ENCODE measurements at regions not wholly inside any gene's neighbourhood (a gene's known extent, or its start where the extent isn't known, plus 50 kb on each side); places are given as distances from the start of the nearest gene placed in this dataset.
"Not testable (repeated sequence)": the region's sequence is repeated elsewhere in the genome, so short reads cannot be mapped to it uniquely, and the experiment has no call there.

DNA sequence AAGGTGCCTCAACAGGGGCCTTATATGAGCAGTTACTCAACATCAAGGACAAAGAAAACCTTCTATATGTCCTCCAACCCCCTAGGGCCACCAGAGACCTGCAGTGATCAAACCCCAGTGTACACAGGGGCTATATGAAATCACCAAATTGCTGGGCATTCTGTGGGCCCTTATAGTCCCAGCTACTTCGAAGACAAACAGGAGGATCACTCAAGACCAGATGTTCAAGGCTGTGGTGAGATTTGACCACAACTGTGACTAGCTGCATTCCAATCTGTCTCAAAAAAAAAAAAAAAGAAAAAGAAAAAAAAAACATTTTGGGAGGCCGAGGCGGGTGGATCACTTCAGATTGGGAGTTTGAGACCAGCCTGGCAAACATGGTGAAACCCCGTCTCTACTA lies 51.0 kb upstream of the PRB2 start:
- no peak for DNase-seq (ENCODE audit: extremely low read depth, low read depth)

DNA sequence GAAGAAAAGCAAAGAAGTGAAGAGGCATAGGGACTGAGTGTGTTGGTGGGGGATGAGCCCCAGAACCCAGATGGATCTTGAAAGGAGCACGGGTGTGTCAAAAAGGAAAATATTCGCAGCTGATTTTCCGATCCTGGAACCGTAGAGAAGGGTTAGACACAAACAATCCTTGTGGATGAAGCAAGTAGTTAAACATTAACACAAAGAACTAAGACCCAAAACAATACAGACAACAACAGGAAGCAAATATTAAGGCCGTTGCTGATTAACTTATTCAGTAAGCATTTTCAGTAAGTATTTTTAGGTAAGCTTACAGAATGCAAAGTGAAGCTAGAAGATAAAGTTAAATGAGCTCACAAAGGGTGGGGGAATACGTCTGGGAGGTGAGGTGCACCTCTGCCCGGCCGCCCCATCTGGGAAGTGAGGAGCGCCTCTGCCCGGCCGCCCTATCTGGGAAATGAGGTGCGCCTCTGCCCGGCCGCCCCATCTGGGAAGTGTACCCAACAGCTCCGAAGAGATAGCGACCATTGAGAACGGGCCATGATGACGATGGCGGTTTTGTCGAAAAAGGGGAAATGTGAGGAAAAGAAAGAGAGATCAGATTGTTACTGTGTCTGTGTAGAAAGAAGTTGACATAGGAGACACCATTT lies 62.8 kb upstream of the PRB2 start:
- no peak for DNase-seq (ENCODE audit: extremely low read depth, low read depth)

DNA sequence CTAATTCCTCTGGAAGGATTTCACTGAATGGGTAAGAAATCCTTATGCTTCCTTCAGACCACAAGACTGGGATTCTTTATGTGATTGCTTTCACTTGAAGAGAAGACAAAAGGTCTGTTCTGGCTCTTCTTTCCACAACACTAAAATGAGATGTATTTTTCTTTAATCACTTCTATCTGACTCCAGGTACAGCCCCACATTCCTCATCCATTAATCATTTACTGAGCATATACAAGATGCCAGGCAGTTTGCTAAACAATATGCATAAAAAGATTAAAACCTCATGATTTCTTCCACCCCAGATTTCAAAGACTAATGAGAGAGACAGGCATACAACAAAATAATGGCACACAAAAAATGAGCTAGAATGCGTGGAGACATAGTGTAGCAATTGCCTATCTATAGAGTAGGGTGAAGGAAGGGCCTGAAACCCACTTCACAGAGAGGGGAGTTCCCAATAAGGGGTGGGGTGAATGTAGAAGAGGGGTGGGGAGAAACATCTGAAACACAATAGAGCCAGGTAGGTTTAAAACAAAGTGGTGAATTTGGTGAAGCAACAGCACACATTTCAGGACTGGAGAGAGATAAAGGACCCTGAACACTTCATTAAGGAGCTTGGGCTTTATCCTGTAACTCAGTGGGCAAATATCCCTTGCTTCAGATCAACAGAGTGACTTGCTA lies 65.1 kb upstream of the PRB2 start:
- DNase-seq (ENCODE audit: extremely low read depth, low read depth), result no peak

DNA sequence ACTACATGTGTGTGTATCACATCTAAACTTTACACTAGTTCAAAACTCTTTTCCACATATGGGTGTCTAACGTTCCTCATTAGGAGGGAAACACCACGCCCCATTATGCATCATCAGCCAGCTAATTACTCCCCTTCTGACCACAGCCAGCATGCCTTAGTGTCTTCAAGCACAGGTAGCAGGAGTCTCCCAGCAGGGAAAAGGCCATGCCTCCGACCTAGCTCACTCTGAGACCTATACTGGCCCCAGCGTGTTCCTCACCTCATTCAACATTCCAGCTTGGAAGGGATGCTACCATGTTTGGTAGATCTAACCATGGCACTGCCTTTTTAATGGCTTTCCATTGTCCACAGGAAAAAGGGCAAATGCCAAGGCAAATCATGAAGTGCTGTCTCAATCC lies 66.1 kb upstream of the PRB2 start:
- no peak for DNase-seq (ENCODE audit: extremely low read depth, low read depth)

DNA sequence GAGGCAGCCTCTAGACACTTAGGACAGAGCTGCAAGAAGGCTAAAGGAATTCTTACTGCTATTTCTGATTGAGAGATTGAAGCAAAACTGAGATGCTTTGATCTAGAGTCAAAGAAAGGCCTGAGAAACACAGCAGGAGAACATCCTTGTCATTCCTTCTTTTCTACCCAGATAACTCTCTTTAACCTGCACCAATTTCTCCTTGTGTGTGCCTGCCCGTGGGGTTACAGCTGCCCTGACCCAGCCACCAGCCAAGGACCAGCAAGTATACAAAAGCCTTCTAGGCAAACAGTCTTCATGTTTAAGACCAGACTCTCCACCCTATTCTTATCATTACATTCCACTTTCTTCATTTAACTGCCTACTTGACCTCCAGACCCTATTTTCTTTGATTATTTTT lies 81.7 kb upstream of the PRB2 start:
- no peak for DNase-seq (ENCODE audit: extremely low read depth, low read depth)

DNA sequence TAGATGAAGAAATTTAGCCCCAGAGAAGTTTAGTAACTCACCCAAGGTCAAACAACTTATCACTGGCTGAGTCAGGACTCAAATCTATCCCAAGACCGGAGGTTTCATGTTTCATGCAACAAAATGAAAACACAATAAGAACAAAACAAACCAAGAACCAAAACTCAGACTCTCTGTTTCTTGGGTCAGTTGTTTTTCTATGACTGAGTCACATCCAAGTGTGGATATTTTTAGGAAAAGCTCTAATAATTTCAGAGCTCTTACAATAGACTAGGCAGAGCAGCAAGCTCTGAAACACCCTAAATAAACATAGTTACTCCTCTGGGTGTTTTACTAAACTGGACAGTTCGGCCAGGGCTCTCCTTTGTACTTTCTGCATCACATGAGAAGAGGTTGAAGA lies 87.6 kb upstream of the PRB2 start:
- no peak for DNase-seq (ENCODE audit: extremely low read depth, low read depth)

DNA sequence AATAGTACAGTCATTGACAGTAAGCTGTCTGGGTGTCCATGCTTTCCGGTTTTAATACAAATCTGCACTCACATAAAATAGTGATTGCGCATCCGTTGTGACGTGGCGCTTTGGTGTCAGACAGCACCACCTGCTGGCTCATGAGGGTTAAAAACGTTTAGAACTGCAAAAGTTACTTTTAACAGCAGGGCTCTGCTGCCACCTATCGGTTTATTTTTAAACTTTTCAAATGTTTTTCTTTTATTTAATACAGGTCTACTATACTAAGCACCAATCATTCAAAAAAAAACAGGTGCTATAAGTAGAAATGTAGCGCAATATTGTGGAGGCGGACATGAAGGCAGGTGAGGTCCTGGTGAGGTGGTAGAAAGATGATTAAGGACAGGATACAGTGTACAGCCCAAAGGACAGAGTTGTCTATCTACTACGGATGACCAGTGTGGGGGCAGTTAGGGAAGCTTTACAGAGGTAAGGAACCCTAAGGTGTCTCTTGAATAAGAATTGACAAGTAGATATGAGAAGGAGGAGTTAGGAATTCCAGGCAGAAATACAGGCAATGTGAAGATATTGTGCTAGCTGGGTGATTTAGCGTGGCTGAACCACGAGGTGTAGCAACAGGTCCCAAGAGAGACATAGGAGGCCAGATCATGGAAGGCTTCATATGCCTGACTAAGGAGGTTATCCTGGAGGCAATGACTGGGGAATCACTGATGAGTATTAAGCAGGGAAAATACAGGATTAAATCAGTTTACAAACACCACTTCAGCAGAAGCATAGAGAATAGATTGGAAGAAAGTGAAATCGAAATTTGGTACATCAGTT lies 91.5 kb upstream of the PRB2 start:
- peak; percentile 78 for DNase-seq (ENCODE audit: extremely low read depth, low read depth)

DNA sequence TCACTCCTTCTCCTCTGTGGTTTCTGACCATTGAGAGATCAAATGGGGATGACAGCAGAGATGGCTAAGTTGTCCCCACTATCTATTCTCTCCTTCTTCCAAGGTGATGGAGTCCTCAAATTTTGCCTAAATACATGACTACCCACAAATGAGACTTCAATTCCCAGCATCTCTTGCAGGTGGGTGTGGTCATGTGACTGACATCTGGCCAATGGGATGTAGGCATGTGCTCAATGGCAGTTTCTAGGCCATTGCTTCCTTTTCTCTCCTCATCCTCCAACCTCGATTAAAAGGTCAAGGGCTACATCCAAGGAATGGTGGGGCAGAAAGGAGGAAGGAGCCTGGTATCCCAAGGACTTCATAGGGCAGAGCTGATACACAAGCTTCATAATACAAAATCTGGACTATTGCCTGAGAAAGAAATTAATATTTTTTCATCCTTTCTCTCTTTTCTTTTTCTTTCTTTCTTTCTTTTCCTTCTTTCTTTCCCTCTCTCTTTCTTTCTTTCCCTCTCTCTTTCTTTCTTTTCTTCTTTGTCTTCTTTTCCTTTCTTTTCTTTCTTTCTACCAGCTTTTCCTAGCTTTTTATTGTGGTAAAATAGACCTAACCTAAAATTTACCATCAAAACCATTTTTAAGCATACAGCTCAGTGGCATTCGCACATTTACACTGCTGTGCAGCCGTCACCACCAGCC lies 100.9 kb upstream of the PRB2 start:
- no peak for DNase-seq (ENCODE audit: extremely low read depth, low read depth)

DNA sequence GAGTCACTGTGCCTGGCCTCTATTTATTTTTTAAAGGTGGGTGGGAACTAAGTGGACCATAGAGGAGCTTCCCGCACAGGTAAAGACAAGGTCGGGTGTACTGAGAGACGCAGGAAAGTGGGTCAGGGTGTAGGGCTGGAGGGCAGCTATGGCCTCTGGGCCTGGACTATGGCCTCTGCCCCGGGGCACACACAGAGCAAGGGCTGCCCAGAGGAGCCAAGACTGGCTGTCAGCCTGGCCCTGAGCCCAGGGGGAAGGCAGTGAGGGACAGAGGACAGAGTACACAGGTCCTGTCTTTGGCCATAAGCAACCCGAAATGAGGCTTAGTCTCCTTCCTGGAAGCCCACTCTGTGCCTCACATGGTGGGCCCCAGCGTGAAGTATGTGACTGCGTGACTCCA lies 102.1 kb upstream of the PRB2 start:
- DNase-seq (ENCODE audit: extremely low read depth, low read depth), result no peak

DNA sequence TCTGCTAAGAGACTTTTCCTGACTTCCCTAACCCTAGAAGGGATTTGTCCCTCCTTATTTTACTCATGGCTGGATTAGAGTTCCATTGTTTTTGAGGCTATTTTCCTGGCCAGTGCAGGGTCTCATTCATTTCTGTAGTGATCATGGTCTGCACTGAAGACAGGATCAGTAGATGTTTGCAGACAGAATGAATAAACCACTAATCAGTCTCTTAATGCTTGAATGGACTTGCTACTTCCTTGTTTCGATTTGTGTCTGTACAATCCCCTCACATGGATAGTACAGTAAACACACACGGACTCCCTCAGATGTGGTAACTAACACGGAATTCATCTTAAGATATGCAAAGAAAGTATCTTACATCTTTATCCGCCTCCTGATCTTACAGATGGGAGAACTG lies 102.6 kb upstream of the PRB2 start:
- DNase-seq (ENCODE audit: extremely low read depth, low read depth), result no peak

DNA sequence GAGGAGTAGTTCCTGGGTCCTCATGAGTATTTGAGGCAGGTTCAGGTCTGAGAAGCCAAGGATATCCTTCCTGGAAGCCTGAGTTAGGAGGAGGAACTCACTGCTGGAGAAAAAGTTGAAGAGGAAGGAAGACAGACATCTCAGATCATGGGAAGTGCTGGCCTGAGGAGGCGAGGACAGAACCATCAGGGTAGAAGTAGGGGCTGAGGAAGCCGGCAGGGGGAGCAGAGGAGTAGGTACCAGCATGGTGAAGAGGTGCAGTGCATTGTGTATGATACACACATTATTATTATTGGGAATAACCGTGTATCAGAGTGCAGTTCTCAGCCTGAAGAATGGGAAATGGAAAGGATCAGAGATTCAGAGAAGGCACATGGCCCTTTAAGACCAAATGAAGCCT lies 103.2 kb upstream of the PRB2 start:
- not testable (repeated sequence) for DNase-seq (ENCODE audit: extremely low read depth, low read depth)

DNA sequence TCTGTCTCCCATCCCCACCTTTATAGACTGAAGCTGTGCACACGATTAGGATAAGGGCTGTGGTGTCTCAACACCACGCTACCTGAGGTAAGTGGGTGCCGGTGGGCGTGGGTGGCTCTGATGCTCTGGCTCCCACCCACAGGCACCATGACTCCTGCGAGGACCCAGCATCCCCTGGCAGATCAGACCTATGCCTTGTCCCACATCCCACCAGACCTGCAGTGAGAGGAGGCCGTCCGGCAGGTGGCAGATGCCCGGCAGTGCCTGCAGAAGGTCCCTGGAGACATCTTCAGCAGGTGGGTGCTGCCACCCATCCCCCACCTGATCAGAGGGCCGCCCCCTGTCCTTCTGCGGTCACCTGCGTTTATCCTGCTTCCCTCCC lies 104.4 kb upstream of the PRB2 start:
- DNase-seq (ENCODE audit: extremely low read depth, low read depth), result no peak

DNA sequence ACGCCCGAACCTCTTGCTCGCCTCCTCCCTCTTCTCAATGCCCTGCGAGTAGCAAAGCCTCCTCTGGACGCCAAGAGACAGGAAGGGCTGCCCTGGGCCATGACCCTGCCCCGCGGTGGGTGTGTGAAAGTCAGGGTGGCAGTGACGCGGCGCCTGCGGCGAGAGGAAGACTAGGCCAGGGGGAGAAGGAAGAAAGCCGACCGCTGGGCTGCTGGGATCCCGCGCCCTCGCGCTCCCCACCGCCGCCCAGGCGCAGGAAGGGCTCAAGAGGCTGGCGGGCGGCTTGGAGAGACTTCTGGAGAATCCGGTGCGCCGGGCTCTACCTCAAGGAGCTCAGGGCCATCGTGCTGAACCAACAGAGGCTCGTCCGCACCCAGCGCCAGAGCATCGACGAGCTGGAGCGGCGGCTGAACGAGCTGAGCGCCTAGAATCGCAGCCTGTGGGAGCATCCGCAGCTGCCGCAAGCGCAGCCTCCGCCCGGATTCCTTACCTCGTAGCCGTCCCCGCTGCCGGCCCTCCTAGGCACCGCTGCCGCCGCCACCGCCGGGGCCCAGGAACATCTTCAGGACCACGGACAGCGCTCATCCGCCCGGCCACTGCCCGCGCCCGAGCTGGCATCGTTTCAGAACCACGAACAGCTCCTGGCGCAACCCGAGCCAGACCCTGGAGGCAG lies 105.0 kb upstream of the PRB2 start:
- DNase-seq (ENCODE audit: extremely low read depth, low read depth), result peak; percentile 69

DNA sequence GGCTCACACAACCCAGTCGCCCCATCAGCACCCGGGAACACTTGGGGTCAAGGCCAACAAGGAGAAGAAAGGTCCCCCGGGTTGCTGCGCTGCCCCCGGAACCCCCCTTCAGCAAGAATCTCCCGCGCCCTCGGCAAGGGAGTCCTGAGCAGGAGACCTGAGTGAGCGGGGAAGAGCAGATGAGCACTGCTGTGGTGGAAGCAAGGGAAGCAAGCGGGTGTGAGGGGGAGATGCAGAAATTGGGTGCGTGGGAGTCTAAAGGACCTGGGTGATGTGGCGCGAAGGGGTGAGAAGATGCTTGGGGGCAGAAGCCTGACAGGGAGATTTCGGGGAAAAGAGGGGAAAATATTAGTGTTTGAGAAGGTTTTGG lies 105.5 kb upstream of the PRB2 start:
- DNase-seq (ENCODE audit: extremely low read depth, low read depth), result no peak

DNA sequence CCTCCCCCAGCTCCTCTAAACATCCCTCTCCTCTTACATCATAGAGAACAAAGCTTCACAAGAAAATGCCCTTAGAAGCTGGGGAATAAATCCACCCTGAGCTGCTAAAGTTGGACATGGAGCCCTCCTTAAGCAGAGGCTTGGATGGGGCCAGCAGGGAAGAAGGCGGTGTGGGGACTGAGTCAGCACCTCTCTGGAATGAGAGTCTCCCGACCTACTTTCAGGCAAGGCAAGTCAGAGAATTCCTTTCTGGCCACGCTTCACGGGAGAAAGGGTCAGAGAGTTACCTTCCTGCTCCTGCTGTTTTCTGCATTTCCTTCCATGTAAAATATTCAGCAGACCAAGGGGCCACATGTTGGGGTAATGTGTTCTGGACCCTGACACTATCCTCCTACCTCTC lies 113.3 kb upstream of the PRB2 start:
- DNase-seq (ENCODE audit: extremely low read depth, low read depth), result no peak

DNA sequence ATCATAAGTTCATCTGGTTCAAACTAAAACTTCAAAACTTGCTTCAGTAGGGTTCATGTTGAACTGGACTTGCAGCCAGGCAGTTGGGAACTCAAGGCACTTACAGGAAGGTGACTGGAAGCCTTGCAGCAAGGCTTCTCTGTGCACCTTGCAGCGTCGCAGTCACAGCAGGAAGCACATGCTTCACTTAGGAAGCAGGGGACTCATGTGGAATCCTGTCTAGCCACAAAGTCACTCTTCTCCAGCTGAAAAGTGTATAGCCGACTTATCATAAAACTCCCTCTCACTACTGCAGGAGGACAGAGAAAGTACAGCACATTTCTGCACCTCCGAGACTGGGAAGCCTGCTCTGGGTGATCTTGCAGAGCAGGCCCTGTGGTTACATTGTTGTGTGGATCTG lies 114.0 kb upstream of the PRB2 start:
- no peak for DNase-seq (ENCODE audit: extremely low read depth, low read depth)

DNA sequence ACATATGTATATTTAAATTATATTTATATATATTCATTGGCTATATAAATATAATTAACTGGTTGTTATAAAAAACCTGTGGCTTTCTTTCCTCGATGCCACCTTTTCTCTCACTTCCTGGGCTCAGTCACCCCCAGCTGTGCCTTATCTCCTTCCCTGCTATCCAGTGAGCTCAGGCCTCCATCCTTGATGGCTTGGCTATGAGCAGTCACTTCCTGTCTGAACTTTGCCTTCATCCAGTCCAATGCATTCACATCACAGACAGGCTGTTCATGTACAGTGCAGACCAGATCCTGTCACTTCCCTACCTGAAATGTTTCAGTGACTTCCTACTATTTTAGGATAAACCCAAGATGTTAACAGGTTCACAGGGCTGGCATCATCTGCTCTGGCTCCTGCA lies 115.3 kb upstream of the PRB2 start:
- DNase-seq (ENCODE audit: extremely low read depth, low read depth), result no peak

DNA sequence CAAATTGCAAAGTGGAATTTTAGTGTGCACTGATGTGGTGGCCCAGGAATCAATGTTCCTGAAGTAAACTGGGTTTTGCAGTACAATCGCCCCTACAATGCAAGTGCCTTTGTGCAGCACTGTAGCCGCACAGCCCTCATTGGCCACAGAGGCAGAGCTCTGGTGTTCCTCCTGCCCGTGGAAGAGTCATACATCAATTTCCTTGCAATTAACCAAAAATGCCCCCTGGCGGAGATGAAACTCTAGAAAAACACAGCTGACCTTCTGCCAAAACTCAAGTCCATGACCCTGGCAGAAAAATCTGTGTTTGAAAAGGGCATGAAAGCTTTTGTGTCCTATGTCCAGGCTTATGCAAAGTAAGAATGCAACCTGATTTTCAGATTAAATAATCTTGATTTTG lies 117.9 kb upstream of the PRB2 start:
- no peak for DNase-seq (ENCODE audit: extremely low read depth, low read depth)

DNA sequence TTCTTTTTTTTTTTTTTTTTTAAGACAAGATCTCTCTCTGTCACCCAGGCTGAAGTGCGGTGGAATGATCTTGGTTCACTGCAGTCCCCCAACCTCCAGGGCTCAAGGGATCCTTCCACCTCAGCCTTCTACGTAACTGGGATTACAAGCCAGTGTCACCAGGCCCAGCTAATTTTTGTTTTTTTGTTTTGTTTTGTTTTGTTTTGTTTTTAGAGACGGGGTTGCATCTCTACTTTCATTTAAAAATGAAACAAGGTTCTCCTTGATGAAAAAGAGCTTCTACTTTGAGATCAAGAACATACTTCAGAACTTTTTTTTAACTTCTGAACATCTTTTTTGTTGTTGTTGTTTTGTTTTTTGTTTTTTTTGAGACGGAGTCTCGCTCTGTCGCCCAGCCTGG lies 121.7 kb upstream of the PRB2 start:
- DNase-seq (ENCODE audit: extremely low read depth, low read depth), result no peak

DNA sequence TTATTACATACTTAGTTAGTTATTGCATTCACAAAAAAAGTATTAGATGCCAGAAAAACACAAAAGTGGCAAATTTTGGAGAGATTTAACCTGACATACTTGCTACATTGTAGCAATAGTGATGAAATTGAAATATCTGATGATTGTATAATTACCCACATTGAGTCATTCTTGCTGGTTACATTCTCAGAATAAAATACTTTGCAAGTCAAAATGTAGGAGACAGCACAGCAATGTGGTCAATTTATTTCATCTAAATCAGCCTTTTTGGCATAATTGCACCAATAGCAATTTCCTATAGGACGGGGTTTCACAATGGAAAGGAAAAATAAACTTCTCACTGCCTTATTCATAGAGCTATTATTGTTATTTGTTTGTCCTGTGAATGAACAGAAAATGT lies 125.0 kb upstream of the ETV6 start:
- no peak for DNase-seq (ENCODE audit: extremely low read depth, low read depth)

DNA sequence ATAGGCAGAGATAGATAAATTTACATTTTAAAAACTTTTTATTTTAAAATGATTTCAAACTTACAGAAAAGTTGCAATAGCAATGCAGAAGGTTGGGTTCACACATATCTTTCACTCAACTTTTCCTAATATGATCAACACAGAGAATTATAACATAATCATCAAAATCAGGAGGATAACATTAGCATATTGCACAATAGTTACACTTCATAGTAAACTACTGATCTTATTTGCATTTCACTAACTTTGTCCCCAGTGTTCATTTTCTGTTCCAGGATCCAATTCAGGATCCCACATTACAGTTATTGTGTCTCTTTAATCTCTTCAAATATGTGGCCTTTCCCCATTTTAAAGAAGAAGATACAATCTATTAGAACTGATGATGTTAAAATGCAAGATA lies 115.4 kb upstream of the ETV6 start:
- no peak for DNase-seq (ENCODE audit: extremely low read depth, low read depth)

Measured in NCI-H460 (cell line).